HEK293 (cell line): ENCODE measurements at regions not wholly inside any gene's neighbourhood (a gene's known extent, or its start where the extent isn't known, plus 50 kb on each side); places are given as distances from the start of the nearest gene placed in this dataset.

Experiments used
- MYNN ChIP-seq: fragments of 450-650 bp; formaldehyde crosslinking; IDR thresholded peaks from 2 replicates; pipeline ENCODE4 v1.5.1; 2016; ENCODE audit warnings: missing biosample characterization, missing genetic modification characterization, borderline replicate concordance
- REST ChIP-seq: fragments of 450-650 bp; formaldehyde crosslinking; IDR thresholded peaks from 2 replicates; pipeline ENCODE4 v1.5.1; 2016; ENCODE audit warnings: missing biosample characterization, missing genetic modification characterization
- ZBTB1 ChIP-seq: fragments of 450-650 bp; formaldehyde crosslinking; IDR thresholded peaks from 2 replicates; pipeline ENCODE4 v1.5.1; 2016; ENCODE audit warnings: missing biosample characterization, missing genetic modification characterization
- ZNF449 ChIP-seq: fragments of 450-650 bp; formaldehyde crosslinking; IDR thresholded peaks from 2 replicates; pipeline ENCODE4 v1.5.1; 2017; ENCODE audit warnings: missing biosample characterization, mild to moderate bottlenecking, missing genetic modification characterization, moderate library complexity
- ZNF571 ChIP-seq: fragments of 450-650 bp; formaldehyde crosslinking; IDR thresholded peaks from 2 replicates; pipeline ENCODE4 v1.5.0; 2017; ENCODE audit warnings: missing biosample characterization, missing genetic modification characterization
- ZNF624 ChIP-seq: fragments of 450-650 bp; formaldehyde crosslinking; IDR thresholded peaks from 2 replicates; pipeline ENCODE4 v1.5.1; 2017; ENCODE audit warnings: missing biosample characterization, missing genetic modification characterization
- TF ChIP-seq, protein P1 (sequence below): fragments of 450-650 bp; formaldehyde crosslinking; IDR thresholded peaks from 2 replicates; pipeline ENCODE4 v1.5.1; 2016; ENCODE audit warnings: missing biosample characterization, missing genetic modification characterization
- TF ChIP-seq, protein P2 (sequence below): fragments of 450-650 bp; formaldehyde crosslinking; IDR thresholded peaks from 2 replicates; pipeline ENCODE4 v1.5.1; 2016; ENCODE audit warnings: missing biosample characterization, missing genetic modification characterization
- TF ChIP-seq, protein P3 (sequence below): fragments of 450-650 bp; formaldehyde crosslinking; IDR thresholded peaks from 2 replicates; pipeline ENCODE4 v1.5.1; 2016; ENCODE audit warnings: missing biosample characterization, missing genetic modification characterization

GRCh38 chr17:54770836-54771235, 129.8 kb upstream of the TOM1L1 start:
- TF ChIP-seq ZNF624 (tag by site-specific recombination): no peak
- TF ChIP-seq, protein P1, sequence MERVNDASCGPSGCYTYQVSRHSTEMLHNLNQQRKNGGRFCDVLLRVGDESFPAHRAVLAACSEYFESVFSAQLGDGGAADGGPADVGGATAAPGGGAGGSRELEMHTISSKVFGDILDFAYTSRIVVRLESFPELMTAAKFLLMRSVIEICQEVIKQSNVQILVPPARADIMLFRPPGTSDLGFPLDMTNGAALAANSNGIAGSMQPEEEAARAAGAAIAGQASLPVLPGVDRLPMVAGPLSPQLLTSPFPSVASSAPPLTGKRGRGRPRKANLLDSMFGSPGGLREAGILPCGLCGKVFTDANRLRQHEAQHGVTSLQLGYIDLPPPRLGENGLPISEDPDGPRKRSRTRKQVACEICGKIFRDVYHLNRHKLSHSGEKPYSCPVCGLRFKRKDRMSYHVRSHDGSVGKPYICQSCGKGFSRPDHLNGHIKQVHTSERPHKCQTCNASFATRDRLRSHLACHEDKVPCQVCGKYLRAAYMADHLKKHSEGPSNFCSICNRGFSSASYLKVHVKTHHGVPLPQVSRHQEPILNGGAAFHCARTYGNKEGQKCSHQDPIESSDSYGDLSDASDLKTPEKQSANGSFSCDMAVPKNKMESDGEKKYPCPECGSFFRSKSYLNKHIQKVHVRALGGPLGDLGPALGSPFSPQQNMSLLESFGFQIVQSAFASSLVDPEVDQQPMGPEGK (tag by site-specific recombination): no peak
- no peak for TF ChIP-seq ZNF571 (tag by site-specific recombination)
- no peak for TF ChIP-seq ZBTB1 (tag by site-specific recombination)
- TF ChIP-seq REST: no peak
- no peak for TF ChIP-seq ZNF449 (tag by site-specific recombination)
- TF ChIP-seq, protein P2, sequence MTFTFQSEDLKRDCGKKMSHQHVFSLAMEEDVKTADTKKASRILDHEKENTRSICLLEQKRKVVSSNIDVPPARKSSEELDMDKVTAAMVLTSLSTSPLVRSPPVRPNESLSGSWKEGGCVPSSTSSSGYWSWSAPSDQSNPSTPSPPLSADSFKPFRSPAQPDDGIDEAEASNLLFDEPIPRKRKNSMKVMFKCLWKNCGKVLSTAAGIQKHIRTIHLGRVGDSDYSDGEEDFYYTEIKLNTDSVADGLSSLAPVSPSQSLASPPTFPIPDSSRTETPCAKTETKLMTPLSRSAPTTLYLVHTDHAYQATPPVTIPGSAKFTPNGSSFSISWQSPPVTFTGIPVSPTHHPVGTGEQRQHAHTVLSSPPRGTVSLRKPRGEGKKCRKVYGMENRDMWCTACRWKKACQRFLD (tag by site-specific recombination): no peak
- TF ChIP-seq, protein P3, sequence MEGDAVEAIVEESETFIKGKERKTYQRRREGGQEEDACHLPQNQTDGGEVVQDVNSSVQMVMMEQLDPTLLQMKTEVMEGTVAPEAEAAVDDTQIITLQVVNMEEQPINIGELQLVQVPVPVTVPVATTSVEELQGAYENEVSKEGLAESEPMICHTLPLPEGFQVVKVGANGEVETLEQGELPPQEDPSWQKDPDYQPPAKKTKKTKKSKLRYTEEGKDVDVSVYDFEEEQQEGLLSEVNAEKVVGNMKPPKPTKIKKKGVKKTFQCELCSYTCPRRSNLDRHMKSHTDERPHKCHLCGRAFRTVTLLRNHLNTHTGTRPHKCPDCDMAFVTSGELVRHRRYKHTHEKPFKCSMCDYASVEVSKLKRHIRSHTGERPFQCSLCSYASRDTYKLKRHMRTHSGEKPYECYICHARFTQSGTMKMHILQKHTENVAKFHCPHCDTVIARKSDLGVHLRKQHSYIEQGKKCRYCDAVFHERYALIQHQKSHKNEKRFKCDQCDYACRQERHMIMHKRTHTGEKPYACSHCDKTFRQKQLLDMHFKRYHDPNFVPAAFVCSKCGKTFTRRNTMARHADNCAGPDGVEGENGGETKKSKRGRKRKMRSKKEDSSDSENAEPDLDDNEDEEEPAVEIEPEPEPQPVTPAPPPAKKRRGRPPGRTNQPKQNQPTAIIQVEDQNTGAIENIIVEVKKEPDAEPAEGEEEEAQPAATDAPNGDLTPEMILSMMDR: no peak
- no peak for TF ChIP-seq MYNN
